ENCODE measurements at regions not wholly inside any gene's neighbourhood (a gene's known extent, or its start where the extent isn't known, plus 50 kb on each side); places are given as distances from the start of the nearest gene placed in this dataset.
A peak's percentile ranks its signal among the peaks of the same experiment; 100 is the strongest.
"Not testable (repeated sequence)": the region's sequence is repeated elsewhere in the genome, so short reads cannot be mapped to it uniquely, and the experiment has no call there.

DNA sequence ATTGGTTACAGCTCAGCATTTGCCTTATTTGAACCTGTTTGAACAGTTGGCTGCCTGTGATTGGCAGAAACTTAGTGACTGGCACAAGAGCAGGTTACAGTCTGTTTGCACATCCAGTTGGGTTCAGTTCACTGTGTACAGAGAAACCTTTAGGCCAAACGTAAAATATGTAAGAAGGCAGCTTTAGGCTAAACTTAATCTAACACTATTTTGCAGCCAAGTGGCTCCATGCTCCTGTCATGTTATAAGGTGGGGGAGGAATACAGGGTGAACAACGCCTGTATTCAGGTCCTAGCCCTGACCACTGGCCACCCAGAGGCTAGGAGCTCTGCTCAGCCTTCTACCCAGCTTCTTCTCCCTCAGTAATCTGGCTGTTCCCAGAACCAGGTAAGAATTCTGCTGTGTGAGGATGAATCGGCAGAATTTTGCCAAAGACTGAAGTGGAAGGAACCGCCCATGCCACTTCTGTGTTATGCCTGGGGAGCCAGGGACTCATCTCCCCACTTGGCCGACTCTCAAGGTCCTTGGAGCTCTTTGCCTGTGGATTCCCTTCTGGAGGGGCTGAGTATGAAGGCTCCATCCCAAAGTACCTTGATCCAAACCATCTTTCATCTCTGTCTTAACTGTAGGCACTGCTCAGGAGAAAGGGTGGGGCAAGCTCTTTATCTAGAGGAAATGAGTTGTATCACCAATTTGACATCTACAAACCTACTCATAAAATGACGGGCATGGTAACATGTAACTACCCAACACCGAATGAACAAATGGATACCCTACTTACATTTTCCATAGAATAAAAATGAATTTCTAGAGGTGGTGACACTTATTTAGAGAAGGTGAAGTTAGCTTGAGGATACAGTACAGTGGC, 164.4 kb upstream of the NAMPT start:
- no peak for DNase-seq (ENCODE audit: low read depth)

- DNase-seq (ENCODE audit: low read depth): no peak
Measured at GRCh38 chr7:106448346-106448991, 163.7 kb upstream of the NAMPT start.

DNA sequence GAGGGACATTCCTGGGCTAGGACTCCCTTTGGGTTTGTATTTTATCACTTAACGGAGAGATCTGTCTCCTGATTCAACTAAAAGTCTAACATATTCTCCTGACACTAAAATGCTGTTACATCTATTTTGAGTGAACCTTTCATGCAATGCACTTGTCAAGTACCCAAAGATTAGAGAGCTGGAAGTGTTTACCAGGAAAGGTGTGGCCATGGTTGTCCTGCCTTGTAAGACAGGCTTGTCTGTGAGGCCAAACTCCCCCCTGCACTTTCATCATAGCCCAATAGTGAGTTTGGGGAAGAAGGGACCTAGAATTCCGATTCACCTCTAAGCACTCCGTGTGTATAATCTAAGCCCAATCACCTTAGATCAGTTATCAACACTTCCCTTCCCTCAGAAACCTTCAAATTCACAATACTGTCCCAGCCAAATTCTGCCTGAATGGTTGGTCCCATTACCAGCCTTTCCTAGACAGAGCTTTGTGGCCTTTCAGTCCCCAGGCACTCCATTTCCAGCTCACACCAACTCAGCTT, 162.6 kb upstream of the NAMPT start:
- no peak for DNase-seq (ENCODE audit: low read depth)

DNA sequence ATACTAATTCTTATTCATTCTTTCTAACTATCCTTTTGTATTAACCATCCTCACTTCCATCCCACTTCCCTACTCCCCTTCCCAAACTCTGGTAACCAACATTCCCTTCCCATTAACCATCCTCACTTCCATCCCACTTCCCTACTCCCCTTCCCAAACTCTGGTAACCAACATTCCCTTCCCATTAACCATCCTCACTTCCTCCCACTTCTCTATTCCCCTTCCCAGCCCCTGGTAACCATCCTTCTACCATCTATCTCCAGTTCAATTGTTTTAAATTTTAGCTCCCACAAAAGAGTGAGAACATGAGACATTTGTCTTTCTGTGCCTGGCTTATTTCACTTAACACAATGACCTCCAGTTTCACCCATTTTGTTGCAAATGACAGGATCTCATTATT, 160.6 kb upstream of the NAMPT start:
- DNase-seq (ENCODE audit: low read depth): not testable (repeated sequence)

DNA sequence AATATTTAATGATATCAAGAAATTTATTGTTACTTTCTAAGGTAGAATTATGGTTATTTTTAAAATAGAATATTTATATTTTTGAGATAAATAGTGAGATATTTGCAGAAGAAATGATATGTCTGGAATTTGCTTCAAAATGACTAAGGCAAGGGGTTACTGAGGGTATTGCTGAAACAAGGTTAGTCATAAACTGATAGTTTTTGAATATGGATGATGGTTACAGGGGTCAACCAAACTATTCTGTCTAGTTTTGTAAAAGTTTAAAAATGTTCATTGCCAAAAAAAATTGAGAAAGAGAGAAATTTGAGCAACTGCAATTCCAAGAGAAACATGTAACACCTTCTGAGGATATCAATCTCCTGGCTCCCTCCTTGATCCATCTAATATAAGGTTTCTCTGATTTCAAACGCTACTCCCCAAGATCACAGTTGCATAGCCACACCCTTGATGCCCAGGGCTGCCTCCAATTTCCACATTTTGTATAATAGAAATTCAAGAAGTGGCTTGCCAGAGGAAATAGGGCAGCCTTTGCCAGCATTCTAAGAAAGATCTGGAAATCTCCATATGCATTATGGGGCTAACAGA, 159.4 kb upstream of the NAMPT start:
- DNase-seq (ENCODE audit: low read depth): no peak

- no peak for DNase-seq (ENCODE audit: low read depth)
Measured at GRCh38 chr7:106443156-106443555, 158.4 kb upstream of the NAMPT start.

DNA sequence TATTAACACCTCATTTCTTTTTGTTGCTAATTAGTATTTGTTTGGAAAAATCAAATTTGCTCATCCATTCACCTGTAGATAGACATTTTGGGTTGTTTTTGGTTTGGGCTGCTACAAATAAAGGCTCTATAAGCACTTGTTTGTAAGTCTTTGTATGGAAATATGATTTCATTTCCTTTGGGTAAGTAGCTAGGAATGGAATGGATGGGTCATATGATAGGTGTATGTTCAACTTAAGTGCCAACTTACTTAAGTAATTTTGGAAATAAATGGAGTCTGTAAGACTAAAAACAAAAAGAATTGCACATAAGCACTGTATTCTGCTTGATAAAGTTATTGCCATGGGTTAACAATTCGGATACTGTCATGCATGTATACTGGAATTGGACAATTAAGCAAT, 157.7 kb upstream of the NAMPT start:
- no peak for DNase-seq (ENCODE audit: low read depth)

- not testable (repeated sequence) for DNase-seq (ENCODE audit: low read depth)
Measured at GRCh38 chr7:106441343-106441742, 156.6 kb upstream of the NAMPT start.

DNA sequence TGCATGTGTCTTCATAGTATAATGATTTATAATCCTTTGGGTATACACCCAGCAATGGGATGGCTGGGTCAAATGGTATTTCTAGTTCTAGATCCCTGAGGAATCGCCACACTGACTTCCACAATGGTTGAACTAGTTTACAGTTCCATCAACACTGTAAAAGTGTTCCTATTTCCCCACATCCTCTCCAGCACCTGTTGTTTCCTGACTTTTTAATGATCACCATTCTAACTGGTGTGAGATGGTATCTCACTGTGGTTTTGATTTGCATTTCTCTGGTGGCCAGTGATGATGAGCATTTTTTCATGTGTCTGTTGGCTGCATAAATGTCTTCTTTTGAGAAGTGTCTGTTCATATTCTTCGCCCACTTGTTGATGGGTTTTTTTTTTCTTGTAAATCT, 152.2 kb upstream of the NAMPT start:
- not testable (repeated sequence) for DNase-seq (ENCODE audit: low read depth)

DNA sequence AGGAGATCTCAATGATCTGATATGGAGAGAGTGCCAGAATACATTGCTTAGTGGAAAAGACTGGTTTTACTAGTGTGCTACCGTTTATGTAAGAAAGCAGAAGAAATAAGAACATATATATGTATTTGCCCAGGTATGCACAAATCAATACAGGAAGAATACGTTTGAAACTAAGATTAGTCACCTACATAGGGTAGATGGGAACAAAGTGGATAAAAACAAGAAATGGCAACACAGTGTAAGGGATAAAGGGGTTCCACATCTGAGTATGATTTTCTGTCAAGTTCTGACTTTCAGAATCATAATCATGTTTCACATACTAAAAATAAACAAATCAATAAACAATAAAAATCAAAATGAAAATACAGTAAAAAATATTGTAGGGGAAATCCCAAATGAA, 148.6 kb upstream of the NAMPT start:
- DNase-seq (ENCODE audit: low read depth): no peak

GRCh38 chr7:106430535-106431455, 146.0 kb upstream of the NAMPT start:
- no peak for DNase-seq (ENCODE audit: low read depth)

DNA sequence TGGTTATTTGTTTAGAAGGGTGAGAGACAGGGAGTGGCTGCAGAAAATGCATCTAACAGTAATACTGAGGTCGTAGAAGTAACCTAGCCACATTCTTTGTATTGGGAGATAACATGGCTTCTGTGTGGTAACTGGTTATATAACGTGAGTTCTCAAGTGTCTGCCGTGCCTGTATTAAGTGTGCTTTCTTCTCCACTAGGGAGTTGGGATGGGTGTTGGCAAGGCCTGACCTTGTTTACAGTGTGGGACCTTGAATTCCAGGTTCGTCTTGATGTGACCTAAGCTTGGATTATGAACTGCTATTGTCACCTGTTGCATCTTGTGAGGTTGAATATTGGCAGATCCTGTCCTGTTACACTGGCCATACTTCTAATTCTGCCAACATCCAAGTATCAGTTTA, 145.3 kb upstream of the NAMPT start:
- no peak for DNase-seq (ENCODE audit: low read depth)

DNA sequence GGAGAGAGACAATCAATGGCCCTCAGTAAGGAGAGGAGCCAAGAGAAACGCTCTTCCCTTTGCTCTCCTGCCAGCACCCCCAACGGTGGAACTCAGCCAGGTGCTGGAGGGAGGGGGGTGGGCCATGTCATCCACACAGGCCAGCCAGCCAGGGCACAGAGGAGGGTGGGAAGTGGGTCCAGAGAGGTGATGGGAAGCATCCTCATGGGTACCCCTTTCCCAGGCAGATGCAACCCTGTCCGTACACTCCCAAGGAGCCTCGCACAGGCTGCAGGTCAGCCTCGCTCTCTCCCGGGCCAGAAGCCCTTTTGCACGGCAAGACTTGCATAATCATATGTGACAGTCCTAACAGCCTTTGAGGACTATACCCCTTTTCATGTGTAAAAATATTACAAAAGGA, 142.0 kb upstream of the NAMPT start:
- no peak for DNase-seq (ENCODE audit: low read depth)

DNA sequence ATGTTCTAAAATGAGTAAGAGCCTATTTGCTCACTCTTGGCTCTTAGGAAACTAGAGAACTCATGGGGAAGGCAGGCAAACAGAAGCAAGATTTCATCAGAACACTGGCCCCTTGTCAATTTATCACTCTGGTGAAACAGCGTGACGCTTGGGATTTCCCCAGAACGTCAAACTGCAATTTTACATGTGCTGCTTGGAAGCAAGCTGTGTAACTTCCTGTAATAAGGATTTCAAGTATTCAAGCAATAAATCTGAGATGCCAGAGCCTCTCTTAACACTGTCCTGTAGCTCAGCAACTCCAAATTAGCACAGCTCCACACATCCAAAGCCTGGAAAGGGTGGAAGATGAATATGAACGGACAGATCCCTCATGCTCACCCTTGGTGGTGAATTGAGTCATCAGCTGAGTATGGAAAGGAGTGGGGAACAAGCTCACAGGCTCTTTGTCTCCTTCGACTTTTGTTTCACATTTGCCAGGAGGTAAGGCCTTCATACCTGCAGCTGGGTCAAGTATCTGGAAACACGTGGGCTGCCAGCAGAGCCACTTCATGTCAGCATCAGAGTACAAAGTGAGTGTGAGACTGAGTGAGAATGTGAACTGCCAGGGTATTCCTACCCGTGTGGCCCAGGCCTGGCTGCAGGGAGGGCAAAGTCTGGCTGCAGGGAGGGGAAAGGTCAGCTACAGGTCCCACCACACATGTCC, 140.4 kb upstream of the NAMPT start:
- peak; percentile 26 for DNase-seq (ENCODE audit: low read depth)

GRCh38 chr7:106424476-106425016, 139.8 kb upstream of the NAMPT start:
- DNase-seq (ENCODE audit: low read depth): no peak

- no peak for DNase-seq (ENCODE audit: low read depth)
Measured at GRCh38 chr7:106423821-106424475, 139.2 kb upstream of the NAMPT start.

- DNase-seq (ENCODE audit: low read depth): no peak
Measured at GRCh38 chr7:106423111-106423510, 138.3 kb upstream of the NAMPT start.

DNA sequence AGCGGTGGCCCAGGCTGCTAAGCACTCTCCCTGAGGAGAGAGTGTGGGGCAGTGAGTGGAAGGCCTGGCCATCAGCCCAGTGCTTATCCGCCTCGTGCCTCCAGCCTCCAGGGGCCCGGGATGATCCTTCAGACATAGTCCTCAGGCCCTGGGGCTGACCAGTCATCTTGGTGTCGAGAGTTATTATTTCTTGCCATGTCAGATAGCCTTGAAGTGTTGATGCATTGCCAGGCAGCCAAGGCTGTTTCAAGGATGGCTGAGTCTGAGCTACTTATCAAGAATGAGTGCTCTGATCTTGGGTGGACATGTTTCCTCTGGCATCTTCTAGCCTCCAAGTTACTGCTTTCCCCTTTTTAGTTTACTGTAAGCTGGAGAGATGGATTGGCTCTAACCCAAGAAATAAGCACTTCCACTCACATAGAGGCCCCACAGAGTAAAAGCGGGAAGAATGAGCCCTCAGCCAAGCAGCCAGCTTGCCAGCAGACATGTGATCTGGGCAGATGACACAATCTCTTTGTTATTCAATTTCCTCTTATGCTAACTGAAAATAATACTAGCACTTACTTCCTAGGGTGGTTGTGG, 136.5 kb upstream of the NAMPT start:
- DNase-seq (ENCODE audit: low read depth): no peak

GRCh38 chr7:106420736-106421135, 136.0 kb upstream of the NAMPT start:
- no peak for DNase-seq (ENCODE audit: low read depth)

GRCh38 chr7:106420210-106420609, 135.4 kb upstream of the NAMPT start:
- no peak for DNase-seq (ENCODE audit: low read depth)
